ENCODE measurements at regions not wholly inside any gene's neighbourhood (a gene's known extent, or its start where the extent isn't known, plus 50 kb on each side); places are given as distances from the start of the nearest gene placed in this dataset.

DNA sequence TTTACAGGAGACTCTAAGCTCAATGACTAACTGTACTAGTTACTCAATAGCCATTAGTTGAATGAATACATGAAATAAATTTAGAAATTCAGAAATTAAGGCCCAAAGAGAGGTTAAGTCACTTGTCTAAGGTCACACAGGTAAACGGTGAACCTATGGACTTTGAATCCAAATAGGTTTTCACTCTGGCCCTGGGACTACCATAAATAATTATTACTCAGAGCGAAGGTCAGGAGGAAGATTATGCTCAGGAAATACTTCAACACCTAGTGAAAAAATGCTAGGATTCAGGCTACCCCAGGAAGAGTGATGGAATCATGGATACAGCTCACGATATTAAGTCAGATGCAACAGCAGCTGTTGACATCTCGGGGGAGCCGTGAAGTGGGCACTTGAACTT lies 417.4 kb downstream of the GABRG2 start:
- DNase-seq (ENCODE audit: low read depth) = peak; percentile 10

DNA sequence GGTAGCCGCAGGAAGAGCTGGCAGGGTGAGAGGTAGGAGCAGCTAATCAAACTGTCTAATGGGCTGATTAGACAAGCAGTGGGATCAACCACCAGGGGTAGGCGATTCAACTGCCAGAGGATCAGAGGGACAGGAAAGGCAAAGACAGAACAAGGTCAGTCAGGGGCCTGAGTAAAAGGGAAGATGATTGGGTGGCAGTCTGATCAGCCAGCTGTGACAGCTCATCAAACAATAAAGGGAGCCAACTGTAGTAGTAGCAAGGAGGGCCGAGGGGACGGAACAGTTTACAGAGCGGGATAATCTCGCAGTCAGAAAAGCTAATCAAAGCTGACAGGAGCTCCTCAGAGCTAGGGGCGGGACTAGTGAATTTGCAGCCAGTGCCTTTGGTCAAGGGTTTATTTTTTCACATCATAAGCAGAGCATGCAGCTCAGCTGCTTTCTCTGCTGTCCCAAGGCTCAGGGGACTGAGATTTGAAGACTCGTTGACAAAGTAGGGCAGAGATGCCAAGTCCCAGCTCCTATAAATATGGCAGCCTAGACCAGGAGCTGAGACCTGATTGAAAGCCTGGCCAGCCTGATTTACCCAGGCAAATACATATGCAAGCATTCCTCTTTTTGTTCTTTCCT lies 418.2 kb downstream of the GABRG2 start:
- DNase-seq (ENCODE audit: low read depth) = no peak

DNA sequence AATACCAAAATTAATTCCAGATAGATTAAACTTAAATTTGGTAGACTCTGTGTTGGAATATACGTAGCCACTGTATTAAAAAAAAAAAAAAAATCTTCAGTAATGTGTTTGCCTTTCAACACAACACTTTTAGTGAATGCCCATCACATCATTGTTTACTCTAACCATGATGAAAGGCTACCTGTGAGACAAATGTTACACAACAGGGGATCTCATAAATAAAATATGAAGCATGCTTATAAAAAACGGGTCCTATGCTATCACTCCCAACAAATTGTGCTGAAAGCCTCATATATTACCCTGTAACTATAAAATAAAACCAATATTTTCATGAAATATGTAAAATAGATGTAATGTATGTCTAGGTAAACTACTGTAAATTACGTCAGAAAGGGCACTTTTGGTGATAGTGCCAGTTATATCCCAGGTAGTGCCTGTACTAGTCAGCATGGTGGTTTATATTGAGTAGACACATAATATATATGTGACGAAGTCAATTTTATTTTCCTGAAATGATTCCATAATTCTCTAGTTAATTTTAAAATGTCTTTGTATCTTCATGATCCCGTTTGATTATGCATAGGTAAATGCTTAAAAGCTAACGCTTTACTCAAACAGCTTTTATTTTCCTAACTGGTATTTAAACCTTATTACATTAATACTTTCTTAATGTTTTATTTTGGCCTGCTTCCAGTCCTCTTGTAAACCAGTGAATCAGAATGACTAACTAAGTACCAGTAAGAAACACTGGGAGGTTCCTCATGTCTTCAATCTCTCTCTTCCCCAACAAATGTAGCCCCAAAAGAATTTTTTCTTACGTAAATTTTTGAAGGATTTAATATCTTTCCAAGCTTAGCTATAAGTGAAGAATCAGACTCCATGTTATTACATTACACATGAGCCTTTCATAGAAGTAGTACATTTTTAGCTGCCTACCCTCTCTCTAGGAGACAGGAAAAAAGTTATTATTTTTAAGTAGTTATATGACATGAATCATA lies 420.3 kb downstream of the GABRG2 start:
- peak; percentile 51 for DNase-seq (ENCODE audit: low read depth)

DNA sequence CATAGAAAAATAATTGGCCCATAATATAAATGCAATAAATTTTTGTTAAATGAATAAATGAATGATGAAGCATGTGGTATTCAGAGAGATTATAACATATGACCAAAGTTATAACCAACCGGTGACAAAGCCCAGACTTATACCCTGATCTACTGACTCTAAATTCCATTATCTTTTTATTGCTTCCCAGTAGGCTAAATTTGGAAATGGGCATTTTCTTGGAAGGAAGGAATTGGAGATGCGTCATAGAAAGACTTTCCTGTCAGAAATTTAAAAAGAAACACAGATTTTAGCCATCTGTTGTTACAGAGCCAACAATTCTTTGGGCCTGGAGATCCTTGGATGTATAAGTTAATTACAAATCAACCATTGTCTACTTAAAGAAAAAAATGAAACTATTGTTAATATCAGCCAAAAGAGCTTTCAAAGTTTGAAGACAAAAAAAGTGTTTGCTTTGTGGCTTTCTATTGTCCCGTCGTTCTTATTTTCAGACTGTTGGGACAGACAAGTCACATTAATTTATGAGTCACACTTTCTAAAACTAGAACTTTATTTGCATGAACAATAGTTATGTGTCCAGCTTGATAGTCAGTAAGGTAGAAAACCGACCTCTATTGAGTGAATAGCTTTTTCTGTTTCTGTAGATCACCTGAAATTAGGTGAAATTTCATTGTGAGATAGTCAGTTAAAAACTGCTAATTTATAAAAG lies 428.7 kb downstream of the GABRG2 start:
- DNase-seq (ENCODE audit: low read depth) = peak; percentile 56

DNA sequence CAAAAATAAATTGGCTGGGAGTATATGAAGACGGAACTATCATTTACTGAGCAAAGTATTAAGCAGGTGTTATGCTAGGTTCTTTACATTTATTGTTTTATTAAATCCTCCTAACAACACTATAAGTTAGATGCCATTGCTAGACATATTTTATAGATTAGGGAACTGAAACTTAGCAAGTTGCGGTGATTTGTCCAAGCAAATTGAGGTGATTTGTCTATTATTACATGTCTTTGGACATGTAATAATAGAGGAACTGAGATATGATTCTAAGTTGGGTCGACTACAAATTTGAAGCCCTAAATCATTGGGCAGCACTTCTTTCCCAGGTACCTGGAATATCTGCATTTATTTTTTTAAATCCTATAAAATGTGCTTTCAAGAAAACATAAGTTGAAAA lies 429.9 kb downstream of the GABRG2 start:
- DNase-seq (ENCODE audit: low read depth) = no peak

DNA sequence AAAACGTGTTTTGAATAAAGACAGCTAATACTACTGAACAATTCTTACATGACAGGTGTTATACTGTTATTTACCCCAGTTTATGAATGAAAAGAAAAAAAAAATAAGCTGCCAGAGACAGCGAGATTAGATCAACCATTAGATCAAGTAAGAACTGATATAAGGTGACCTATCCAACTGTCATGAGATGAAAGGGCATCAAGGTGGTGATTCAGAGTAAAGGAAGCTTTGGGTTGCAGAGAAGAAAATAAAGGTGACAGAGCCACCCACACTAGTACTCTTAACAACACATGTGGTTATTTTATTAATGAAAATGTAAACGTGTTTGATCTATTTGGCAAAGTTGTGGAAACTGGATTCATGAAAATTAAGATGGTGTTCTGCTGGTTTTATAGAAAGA lies 435.2 kb downstream of the GABRG2 start:
- DNase-seq (ENCODE audit: low read depth) = no peak

DNA sequence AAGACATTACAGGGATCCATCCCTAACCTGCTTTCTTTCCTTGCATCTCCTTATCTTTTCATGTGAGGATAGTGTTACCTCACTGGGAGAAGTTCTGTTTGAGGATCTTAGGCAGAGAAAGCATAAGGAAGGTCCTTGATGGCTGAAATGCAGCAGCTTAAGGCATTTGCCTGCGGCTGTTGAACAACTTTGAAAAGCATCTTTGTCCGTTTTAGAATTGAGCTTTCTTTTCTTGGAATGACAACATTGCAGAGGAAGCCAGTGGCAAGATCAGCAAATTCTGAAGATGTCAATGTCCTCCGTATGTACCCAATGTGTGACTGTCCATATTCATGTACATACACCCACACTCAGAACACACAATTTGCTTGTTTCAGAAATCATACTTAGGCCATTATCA lies 436.2 kb downstream of the GABRG2 start:
- DNase-seq (ENCODE audit: low read depth) = no peak

DNA sequence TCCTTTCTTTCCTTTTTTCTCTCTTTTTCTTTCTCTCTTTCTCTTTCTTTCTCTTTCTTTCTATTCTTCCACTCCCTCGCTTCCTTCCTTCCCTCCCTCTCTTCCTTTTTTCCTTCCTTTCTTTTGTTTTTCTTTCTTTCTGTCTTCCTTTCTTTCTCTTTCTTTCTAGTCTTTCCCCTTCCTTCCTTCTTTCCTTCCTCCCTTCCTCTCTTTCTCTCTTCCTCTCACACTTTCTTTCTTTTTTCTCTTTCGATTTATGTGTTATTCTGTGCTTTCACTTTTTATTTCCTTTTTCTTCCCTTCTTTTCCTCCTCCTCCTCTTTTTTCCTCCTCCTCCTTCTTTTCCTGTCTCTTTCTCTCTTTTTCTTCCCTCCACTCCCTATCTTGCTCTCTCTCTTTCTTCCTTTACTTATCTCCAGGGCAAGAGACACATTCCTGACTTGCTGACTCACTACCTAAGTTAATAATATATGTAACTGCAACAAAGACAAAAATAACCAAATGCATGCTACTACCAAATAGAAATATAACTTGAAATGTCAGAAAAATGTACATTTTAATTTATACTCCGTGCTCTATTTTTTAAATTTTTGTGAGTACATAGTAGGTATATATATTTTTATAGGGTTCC lies 445.5 kb downstream of the GABRG2 start:
- DNase-seq (ENCODE audit: low read depth) = no peak

DNA sequence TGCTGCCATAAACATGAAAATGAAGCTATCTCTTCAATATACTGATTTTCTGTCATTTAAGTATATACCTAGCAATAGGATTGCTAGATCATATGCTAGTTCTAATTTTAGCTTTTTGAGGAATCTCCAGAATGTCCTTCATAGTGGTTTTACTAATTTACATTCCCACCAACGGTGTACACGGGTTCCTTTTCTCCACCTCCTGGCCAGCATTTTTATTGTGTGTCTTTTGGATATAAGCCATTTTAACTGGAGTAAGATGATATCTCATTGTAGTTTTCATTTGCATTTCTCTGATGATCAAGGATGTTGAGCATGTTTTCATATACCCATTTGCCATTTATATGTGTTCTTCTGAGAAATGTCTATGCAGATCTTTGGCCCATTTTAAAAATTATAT lies 446.5 kb downstream of the GABRG2 start:
- DNase-seq (ENCODE audit: low read depth) = no peak

DNA sequence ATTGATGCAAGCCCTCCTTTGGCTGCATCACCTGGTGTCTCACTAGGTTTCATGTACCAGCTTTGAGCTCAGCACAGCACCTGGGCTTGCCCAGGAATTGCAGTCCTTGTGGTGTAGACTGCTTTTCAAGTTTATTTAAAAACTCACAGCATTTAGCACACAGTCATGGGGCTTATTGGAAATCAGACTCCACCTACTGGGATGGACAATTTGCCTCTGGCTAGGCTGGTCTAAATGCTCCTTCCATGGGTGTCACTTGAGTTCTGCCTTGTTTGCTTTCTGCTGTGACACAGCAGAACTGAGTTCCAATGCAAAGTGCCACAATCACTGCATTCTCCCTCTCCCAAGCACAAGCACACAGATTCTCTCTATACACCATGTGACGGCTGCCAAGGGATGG lies 453.3 kb downstream of the GABRG2 start:
- DNase-seq (ENCODE audit: low read depth) = no peak

DNA sequence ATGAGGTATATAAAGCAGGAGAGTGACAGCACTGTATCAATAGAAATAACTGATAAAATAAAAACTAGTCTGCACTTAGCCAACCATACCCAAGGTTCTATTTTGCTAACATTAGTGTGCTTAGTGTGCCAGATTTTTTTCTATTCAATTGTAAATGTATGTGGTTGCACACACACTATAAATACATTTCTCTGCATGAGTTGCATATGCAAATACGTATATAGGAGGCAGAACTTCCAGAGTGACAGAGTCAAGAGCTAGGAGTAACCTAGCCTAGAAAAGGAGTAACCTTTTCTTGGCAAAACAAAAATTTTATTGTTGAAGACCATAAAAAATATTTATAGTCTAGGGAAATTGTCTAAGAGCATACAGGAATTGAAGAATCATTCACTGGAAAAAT lies 461.6 kb downstream of the GABRG2 start:
- no peak for DNase-seq (ENCODE audit: low read depth)

DNA sequence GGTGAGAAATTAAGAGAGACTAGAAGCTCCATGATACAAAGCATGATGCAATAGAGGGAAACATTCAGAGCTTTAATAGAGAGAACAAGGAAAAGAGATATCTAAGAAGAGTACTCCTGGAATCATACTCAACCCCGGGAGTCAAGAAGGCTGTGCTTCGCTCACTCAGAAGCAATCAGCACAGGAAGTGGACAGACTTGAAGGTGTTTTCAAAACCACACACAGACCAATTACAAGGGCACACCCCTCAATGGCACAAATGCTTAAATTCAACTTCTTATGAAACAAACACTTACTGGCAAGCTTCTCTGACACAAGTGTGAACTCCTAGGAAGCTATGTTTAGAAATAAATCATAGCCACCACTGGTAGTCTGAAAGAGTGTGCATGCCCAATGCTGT lies 462.3 kb downstream of the GABRG2 start:
- no peak for DNase-seq (ENCODE audit: low read depth)

DNA sequence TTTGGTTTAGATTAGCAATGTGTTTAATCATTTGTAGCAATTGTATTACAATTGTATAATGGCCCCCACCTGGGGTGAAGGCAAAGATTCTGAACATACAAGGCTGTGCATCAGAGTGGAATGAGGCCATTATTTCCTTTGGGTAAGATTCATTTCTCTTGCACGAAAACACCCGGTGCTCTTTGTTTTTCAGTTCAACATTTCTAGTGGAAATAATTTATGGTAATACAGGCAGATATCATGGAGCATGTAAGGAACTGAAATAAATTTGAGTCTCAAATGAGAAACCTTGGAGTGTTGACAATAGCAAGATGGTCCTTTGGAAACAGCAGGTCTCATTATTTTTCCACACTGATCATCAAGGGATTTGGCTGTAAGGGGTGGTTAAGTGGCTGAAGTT lies 475.9 kb downstream of the GABRG2 start:
- DNase-seq (ENCODE audit: low read depth) = no peak

DNA sequence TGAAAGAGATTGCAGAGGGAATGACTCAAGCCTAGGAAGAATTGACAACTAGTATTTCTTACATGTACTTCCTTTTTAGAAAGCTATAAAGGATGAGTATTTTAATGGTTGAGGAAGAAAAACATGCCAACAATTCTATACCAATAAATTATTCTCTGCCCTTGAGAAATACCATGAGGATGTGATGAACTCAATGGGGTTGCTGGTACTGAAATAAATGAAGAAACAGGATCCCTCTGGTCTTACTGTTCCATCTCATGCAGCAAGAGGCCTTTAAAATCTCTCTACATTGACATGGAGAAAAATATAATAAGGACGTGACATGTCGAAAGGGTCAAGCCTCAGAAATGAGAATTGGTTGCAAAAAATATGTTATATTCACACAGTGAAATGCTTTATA lies 477.3 kb downstream of the GABRG2 start:
- DNase-seq (ENCODE audit: low read depth) = no peak

DNA sequence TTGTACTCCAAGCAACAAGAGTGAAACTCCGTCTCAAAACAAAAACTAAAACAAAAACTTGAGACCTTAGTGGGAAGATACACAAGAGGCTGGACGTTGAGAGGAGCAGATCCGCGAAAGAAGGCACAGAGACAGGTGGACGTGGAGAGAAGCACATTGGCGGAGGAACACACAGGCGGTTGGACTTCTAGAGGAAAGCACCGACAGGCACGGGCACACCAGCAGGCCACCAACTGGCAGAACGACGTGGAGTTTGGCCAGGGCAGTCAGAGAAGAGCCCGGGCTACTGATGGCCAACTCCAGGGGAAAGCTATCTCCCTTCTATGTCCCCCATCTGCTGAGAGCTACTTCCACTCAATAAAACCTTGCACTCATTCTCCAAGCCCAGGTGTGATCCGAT lies 482.7 kb downstream of the GABRG2 start:
- DNase-seq (ENCODE audit: low read depth) = no peak

DNA sequence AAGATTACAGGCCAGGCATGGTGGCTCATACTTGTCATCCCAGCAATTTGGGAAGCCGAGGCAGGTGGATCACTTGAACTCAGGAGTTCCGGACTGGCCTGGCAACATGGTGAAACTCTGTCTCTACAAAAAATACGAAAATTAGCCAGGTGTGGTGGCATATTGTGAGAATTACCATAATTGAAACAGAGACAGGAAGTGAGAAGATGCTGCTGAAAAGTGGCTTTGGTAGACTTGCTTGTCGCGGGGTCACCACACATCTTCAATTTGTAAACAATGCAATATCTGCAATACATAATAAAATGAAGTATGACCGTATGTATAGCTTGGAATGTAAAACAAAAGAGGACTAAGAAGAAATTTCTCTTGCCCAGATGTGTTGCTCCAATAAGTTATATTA lies 490.5 kb downstream of the GABRG2 start:
- no peak for DNase-seq (ENCODE audit: low read depth)

DNA sequence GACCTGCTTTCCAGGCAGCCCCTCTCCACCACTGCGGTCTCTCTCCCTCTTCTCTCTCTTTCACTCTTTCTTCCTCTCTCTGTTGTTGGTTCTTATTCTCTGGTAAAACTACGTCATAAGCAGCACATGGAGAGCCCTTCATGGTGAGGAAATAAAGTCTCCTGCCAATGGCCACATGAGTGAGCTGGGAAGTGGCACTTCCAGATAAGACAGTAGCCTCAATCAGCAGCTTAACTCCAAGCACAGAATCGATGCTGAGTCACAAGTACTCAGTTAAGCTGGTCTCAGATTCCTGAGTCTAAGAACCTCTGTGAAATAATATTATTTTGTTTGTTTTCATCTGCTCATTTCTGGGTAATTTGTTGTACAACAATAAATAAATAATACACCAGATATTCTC lies 500.1 kb downstream of the GABRG2 start:
- DNase-seq (ENCODE audit: low read depth) = no peak

DNA sequence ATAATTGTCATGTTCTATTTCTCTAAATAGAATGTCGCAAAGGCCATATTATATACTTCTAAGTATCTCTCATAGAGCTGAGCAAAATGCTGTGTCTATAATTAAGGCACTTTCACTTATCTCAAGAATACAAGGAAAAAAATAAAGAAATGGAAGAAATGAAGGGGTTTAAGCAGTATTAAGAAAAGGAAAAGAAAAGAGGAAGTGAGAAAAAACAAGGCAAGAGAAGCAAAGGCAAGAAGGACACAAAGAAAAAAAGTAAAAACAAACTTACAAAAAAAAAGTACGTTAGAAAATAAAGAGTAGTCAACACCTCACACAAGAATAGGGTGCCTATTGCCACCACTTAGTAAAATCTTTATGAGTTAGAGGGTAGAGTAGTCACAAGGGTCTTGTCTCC lies 506.2 kb downstream of the GABRG2 start:
- DNase-seq (ENCODE audit: low read depth) = no peak

DNA sequence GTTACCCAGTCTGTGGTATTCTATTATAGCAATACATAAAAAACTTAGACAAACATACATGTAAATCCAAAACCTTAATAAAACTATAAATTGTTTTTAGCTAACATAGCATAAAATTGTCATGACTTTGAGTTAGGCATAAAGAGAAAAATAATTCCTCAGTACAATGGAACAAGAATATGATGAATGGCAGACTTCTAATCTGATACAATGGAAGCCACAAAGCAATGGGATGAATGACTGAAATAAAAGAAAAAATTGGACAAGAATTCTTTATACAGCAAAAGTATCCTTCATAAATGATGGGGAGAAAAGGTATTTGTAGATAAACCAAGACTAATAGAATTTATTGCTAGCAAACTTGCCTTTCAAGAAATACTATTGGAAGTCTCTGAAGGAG lies 524.2 kb downstream of the GABRG2 start:
- no peak for DNase-seq (ENCODE audit: low read depth)

DNA sequence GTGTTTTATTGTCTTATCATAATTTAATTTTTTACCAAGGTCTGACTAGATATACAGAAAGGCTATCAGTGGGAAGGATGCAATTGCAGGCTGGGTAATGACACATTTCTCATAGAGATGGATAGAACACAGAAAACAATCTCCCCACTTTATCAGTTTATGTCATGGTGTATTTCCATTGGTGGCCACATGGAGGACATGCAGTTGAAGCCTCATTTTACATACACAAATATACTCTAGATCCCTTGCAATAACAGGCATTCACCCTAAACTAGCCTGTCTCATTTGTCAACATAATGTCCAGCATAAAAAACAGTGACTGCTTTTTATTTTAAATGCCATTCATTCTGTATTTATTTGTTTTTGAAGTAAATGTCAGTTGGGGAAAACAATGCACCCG lies 526.3 kb downstream of the GABRG2 start:
- no peak for DNase-seq (ENCODE audit: low read depth)

DNA sequence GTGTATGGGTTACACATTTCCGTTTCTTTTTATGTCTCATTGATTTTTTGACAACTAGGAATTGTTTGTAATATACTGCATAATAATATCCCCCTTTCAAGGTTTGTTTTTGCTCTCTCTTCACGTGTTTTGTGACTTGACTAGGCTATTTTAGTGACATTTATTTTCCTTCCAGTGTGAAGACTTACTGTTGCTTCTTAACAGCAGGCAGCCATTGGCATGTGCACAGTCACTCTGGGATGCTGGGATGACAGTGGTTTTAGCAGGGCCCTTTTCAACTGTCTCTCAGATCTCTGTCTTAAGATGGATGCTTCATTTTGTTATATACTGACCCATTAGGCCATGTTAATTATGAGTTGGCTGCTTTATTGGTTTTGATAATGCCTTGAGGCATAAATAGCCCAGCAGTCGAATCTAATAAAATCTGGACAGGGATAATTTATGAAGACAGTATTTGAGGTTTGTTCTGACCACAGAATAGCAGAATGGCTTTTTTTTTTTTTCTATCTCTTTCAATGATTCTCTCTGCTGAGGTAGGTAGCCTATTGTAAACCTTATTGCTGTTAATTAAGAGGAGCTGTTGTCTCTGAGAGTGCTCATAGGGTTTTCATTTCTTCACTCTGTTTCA lies 536.0 kb downstream of the GABRG2 start:
- no peak for DNase-seq (ENCODE audit: low read depth)

DNA sequence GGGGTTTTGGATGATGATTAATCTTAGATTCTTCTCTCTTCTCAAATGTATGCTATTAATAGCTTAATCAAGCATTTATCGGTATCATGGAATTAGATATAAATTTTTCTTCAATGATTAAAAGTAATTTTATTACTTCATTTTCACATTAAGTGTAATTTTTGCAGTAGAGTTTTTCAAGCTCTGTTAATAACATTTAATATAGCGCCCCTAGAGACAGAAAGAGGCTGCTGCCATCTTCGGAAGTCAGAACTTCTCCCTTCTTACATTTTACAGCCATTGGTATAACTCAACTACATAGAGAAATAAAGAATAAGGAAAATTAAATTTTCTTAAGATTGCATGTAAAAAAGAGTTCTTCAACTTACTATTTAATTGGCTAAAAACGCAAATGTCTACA lies 540.3 kb downstream of the GABRG2 start:
- DNase-seq (ENCODE audit: low read depth) = no peak
